ENCODE measurements at regions not wholly inside any gene's neighbourhood (a gene's known extent, or its start where the extent isn't known, plus 50 kb on each side); places are given as distances from the start of the nearest gene placed in this dataset.

DNA sequence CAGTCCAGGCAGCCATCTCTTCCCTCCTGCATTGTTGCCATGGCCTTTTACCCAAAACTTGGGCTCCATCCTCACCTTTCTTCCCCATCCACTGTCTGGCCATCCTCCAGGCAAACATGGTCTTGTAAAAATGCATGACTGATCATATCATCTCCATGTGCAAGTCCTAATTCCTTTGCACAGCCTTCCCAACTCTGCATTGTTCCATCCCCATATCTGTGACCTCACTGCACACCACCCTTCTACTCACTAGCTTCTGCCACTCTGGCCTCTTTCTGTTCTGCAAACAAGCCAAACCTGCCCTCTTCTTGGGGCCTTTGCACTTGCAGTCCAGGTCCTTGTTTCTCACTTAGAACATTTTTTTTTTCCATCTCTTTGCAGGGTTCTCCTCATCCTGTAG is 230.1 kb upstream of the GJB5 start:
- TF ChIP-seq, protein P1, sequence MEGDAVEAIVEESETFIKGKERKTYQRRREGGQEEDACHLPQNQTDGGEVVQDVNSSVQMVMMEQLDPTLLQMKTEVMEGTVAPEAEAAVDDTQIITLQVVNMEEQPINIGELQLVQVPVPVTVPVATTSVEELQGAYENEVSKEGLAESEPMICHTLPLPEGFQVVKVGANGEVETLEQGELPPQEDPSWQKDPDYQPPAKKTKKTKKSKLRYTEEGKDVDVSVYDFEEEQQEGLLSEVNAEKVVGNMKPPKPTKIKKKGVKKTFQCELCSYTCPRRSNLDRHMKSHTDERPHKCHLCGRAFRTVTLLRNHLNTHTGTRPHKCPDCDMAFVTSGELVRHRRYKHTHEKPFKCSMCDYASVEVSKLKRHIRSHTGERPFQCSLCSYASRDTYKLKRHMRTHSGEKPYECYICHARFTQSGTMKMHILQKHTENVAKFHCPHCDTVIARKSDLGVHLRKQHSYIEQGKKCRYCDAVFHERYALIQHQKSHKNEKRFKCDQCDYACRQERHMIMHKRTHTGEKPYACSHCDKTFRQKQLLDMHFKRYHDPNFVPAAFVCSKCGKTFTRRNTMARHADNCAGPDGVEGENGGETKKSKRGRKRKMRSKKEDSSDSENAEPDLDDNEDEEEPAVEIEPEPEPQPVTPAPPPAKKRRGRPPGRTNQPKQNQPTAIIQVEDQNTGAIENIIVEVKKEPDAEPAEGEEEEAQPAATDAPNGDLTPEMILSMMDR (conservative IDR thresholded peaks at IDR 0.05), result no peak
- H3K27ac ChIP-seq, result no peak overlapping the region

DNA sequence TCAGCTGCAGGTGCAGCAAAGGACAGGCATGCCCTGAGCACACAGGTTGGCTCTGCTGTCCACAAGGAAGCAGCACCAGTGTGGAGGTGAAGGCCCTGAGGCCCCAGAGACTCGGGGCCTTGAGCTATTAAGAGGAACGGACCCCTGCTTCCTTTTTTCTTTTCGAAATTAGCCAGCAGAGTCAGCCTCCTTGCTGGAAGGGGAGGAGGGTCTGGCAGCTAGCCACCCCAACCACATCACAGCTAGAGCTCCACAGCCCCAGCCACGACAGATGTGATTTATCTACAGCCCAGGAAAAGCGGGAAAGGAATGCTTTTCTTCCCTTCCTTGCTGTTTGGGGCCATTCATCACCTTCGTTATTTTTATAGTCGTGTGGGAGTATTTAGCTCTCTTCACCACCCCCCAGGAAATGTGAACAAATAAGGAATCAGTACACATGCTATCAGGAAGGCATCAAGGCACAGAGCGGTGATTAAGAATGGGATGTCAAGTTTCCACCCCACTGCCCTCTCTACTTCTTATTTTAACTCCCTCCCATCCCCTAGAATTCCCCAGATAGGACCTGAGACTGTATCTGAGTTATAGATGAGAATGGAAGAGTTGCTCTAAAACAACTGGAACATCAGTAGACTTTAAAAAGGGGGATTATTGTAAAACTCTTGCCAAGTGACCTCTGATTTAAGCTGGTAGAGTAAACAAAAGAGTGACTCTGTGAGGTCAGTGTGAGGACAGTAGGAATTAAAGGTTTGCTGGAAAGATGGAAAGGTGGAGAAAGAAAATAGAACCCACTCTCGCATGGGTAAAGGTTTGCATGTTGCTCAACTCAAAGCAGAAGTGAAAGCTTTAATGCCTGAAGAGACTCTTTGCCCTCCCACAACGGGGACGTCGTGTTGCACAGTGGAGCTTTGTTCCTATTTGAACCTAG is 224.7 kb upstream of the GJB5 start:
- TF ChIP-seq, protein P1 (conservative IDR thresholded peaks at IDR 0.05), result no peak
- H3K27ac ChIP-seq, result no peak overlapping the region

DNA sequence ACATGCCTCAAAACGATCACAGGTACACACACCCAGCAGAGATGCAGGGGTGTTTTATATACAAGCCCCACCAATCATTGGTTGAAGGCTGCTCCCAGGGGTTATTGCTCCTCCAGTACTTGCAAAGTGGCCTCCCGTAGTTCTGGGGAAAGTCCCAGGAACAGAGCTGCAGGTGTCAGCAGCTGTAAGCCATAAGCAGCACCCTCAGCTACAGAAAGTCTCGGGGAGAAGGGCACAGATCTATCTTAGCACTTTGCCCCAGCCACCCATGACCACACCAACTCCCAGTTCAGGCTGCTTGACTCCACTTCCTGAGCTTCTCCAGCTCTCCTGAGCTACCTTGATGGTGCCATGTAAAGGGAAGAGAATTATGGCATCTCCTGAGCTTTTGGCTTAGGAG is 222.7 kb upstream of the GJB5 start:
- TF ChIP-seq, protein P1 (conservative IDR thresholded peaks at IDR 0.05), result no peak
- no peak overlapping the region for H3K27ac ChIP-seq

DNA sequence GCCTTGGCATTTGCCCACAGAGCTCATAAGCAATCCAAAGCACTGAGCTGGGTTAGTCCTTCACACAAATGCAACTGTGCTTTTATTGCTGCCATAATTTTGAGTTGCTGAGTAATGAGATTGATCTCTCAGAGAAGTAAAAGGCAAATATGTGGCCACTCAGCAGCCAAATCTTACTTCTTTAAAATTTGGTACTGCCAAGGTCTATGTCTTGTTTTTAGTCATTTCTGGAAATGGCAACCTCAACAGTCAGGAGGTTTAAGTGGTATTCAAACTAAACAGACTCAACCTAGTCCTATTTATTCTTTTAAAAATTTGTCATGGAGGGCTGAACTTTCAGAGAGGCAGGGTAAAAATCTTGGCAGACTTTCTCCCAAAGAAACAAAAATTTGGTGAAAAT is 216.4 kb upstream of the GJB5 start:
- H3K27ac ChIP-seq, result no peak overlapping the region
- TF ChIP-seq, protein P1 (conservative IDR thresholded peaks at IDR 0.05), result no peak

DNA sequence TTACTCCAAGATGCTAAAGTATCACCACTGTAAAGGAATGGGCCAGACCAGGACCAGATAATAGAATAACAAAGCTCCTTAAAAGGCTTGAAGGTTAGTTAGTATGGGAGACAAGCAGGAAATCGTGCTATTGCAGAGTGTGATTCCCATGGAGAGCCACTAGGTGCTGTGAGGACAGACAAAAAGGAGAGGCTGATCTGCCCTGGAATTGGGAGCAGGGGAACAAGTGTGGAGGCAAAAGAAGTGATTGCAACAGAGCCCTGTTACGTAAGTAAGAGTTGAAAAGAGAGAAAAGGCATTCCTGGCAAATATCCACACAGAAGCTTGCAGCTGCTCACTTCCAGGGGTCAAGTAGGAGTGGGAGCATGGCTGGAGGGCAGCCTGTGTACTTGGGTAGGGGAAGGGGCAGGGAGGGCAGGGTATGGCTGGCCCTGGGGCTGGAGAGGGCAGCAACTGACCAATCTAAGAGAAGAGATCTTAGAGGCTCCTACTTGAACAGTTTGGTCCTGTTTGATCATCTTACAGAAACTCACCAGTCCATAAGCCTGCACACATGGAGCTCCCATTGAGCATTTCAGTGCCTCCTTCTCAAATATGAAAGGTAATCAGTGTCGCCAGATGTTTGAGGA is 207.7 kb upstream of the GJB5 start:
- no peak overlapping the region for H3K27ac ChIP-seq
- TF ChIP-seq, protein P1 (conservative IDR thresholded peaks at IDR 0.05), result peak; percentile 36; the same call in 1 of the 2 replicates

DNA sequence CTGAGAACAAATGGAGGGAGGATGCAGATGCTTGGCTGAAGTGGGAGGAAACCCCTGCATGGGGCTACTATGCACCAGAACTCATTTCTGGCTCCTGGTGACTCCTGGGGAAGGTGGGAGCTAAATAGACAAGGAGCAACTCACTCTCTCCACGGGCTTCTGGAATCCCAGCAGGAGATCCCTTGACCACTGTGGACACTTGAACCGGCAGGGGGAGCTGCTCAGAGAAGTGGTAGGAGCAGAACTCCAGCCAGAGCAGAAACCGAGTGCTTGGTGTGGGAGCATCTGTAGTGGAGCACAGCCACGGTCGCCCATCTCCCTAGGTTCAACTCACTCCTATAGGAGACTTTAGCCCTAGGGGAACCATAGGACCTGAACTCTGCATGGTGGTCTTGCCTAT is 205.6 kb upstream of the GJB5 start:
- TF ChIP-seq, protein P1 (conservative IDR thresholded peaks at IDR 0.05), result peak; percentile 71
- H3K27ac ChIP-seq, result no peak overlapping the region

DNA sequence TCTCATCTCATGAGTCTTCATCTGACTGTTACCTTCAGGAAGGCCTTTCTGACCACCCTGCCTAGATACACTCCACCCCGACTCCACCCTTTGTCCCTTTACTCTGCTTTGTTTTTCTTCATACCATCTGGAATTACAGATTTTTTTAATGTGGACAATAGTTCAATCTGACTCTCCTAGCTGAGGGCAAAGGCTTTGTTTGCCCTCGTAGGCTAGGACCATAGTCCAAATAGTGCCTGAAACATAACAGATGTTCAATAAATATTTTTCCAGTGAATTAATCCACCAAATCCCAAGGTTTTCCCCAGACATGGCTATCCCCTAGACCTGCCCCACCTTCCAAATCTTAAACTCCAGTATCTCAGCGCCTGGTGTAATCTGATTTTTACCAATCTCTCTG is 176.5 kb upstream of the GJB5 start:
- H3K27ac ChIP-seq, result no peak overlapping the region
- TF ChIP-seq, protein P1 (conservative IDR thresholded peaks at IDR 0.05), result no peak

All from VCaP (cell line).